ENCODE measurements at regions not wholly inside any gene's neighbourhood (a gene's known extent, or its start where the extent isn't known, plus 50 kb on each side); places are given as distances from the start of the nearest gene placed in this dataset.

- H3K27me3 Mint-ChIP-seq, result peaks cover 0 to 5% of the 10 kb centered on the region in 2 donors
- H3K4me3 Mint-ChIP-seq, result no peak overlapping the region
- H3K9me3 Mint-ChIP-seq, result no peaks in the 10 kb centered on the region
- DNase-seq (ENCODE audit: low spot score), result no peak
- H3K36me3 Mint-ChIP-seq, result no peaks in the 10 kb centered on the region
- H3K27ac Mint-ChIP-seq, result no peak overlapping the region
- H3K4me1 Mint-ChIP-seq (ENCODE audit: low read depth in 2 of 2), result no peaks in the 10 kb centered on the region
- no peak for ATAC-seq
These were observed 89.1 kb upstream of the ARHGAP20 start for GRCh38 chr11:110801328-110801727.

GRCh38 chr11:110798201-110798900 lies 86.1 kb upstream of the ARHGAP20 start:
- no peak overlapping the region for H3K27ac Mint-ChIP-seq
- ATAC-seq (no peak), DNase-seq (ENCODE audit: low spot score) (no peak)
- H3K36me3 Mint-ChIP-seq, result no peaks in the 10 kb centered on the region
- H3K27me3 Mint-ChIP-seq, result no peaks in the 10 kb centered on the region
- H3K9me3 Mint-ChIP-seq, result no peaks in the 10 kb centered on the region
- no peak overlapping the region for H3K4me3 Mint-ChIP-seq
- H3K4me1 Mint-ChIP-seq (ENCODE audit: low read depth in 2 of 2), result no peaks in the 10 kb centered on the region

- ATAC-seq (no peak), DNase-seq (ENCODE audit: low spot score) (no peak)
These were observed 85.2 kb upstream of the ARHGAP20 start for GRCh38 chr11:110797453-110797852.

GRCh38 chr11:110795112-110795624 lies 82.9 kb upstream of the ARHGAP20 start:
- no peak overlapping the region for H3K27ac Mint-ChIP-seq
- H3K36me3 Mint-ChIP-seq, result no peaks in the 10 kb centered on the region
- H3K27me3 Mint-ChIP-seq, result no peaks in the 10 kb centered on the region
- DNase-seq (ENCODE audit: low spot score) (no peak), ATAC-seq (no peak)
- no peak overlapping the region for H3K4me3 Mint-ChIP-seq
- no peaks in the 10 kb centered on the region for H3K9me3 Mint-ChIP-seq
- no peaks in the 10 kb centered on the region for H3K4me1 Mint-ChIP-seq (ENCODE audit: low read depth in 2 of 2)

More at GRCh38 chr11:110797453-110797852, 85.2 kb upstream of the ARHGAP20 start:
- H3K27ac Mint-ChIP-seq, result no peak overlapping the region
- no peaks in the 10 kb centered on the region for H3K4me1 Mint-ChIP-seq (ENCODE audit: low read depth in 2 of 2)
- H3K27me3 Mint-ChIP-seq, result no peaks in the 10 kb centered on the region
- no peaks in the 10 kb centered on the region for H3K9me3 Mint-ChIP-seq
- H3K36me3 Mint-ChIP-seq, result no peaks in the 10 kb centered on the region
- no peak overlapping the region for H3K4me3 Mint-ChIP-seq

GRCh38 chr11:110793556-110793955 lies 81.3 kb upstream of the ARHGAP20 start:
- no peak for ATAC-seq
- Mint-ChIP-seq H3K36me3 (no peaks in the 10 kb centered on the region), H3K4me1 (ENCODE audit: low read depth in 2 of 2) (no peaks in the 10 kb centered on the region), H3K27me3 (peaks cover 0 to 3% of the 10 kb centered on the region in 2 donors), H3K27ac (no peak overlapping the region), H3K4me3 (no peak overlapping the region), H3K9me3 (peaks cover 3% of the 10 kb centered on the region)
- no peak for DNase-seq (ENCODE audit: low spot score)

GRCh38 chr11:110791621-110792020 lies 79.4 kb upstream of the ARHGAP20 start:
- H3K36me3 Mint-ChIP-seq, result no peaks in the 10 kb centered on the region
- H3K4me1 Mint-ChIP-seq (ENCODE audit: low read depth in 2 of 2), result no peaks in the 10 kb centered on the region
- H3K4me3 Mint-ChIP-seq, result no peak overlapping the region
- ATAC-seq (no peak), DNase-seq (ENCODE audit: low spot score) (no peak)
- H3K27me3 Mint-ChIP-seq, result peaks cover 0 to 10% of the 10 kb centered on the region in 2 donors
- no peak overlapping the region for H3K27ac Mint-ChIP-seq
- H3K9me3 Mint-ChIP-seq, result peaks cover 4% of the 10 kb centered on the region

GRCh38 chr11:110787680-110788079 lies 75.4 kb upstream of the ARHGAP20 start:
- Mint-ChIP-seq H3K4me3 (no peak overlapping the region), H3K36me3 (no peaks in the 10 kb centered on the region), H3K4me1 (ENCODE audit: low read depth in 2 of 2) (no peaks in the 10 kb centered on the region), H3K27me3 (peaks cover 0 to 10% of the 10 kb centered on the region in 2 donors), H3K27ac (no peak overlapping the region), H3K9me3 (peaks cover 4% of the 10 kb centered on the region)
- ATAC-seq (no peak), DNase-seq (ENCODE audit: low spot score) (no peak)

GRCh38 chr11:110786226-110786902 lies 74.1 kb upstream of the ARHGAP20 start:
- Mint-ChIP-seq H3K27me3 (peaks cover 0 to 10% of the 10 kb centered on the region in 2 donors), H3K36me3 (no peaks in the 10 kb centered on the region), H3K9me3 (peaks cover 4% of the 10 kb centered on the region), H3K4me1 (ENCODE audit: low read depth in 2 of 2) (no peaks in the 10 kb centered on the region), H3K4me3 (no peak overlapping the region), H3K27ac (no peak overlapping the region)
- DNase-seq (ENCODE audit: low spot score), result no peak
- ATAC-seq, result no peak

- Mint-ChIP-seq H3K27me3 (peaks cover 0 to 10% of the 10 kb centered on the region in 2 donors), H3K4me3 (no peak overlapping the region), H3K36me3 (no peaks in the 10 kb centered on the region), H3K4me1 (ENCODE audit: low read depth in 2 of 2) (no peaks in the 10 kb centered on the region), H3K9me3 (peaks cover 7% of the 10 kb centered on the region), H3K27ac (no peak overlapping the region)
- ATAC-seq (no peak), DNase-seq (ENCODE audit: low spot score) (no peak)
These were observed 73.2 kb upstream of the ARHGAP20 start for GRCh38 chr11:110785398-110785797.

GRCh38 chr11:110782616-110783015 lies 70.4 kb upstream of the ARHGAP20 start:
- peaks cover 7% of the 10 kb centered on the region for H3K9me3 Mint-ChIP-seq
- H3K27me3 Mint-ChIP-seq, result no peaks in the 10 kb centered on the region
- no peak overlapping the region for H3K4me3 Mint-ChIP-seq
- ATAC-seq, result no peak
- no peak overlapping the region for H3K27ac Mint-ChIP-seq
- H3K4me1 Mint-ChIP-seq (ENCODE audit: low read depth in 2 of 2), result no peaks in the 10 kb centered on the region
- H3K36me3 Mint-ChIP-seq, result no peaks in the 10 kb centered on the region
- no peak for DNase-seq (ENCODE audit: low spot score)

GRCh38 chr11:110779108-110779507 lies 66.9 kb upstream of the ARHGAP20 start:
- Mint-ChIP-seq H3K27me3 (no peaks in the 10 kb centered on the region), H3K4me1 (ENCODE audit: low read depth in 2 of 2) (no peaks in the 10 kb centered on the region)

GRCh38 chr11:110778343-110778742 lies 66.1 kb upstream of the ARHGAP20 start:
- Mint-ChIP-seq H3K4me3 (no peak overlapping the region), H3K27me3 (no peaks in the 10 kb centered on the region), H3K36me3 (no peaks in the 10 kb centered on the region), H3K9me3 (peaks cover 7% of the 10 kb centered on the region), H3K4me1 (ENCODE audit: low read depth in 2 of 2) (no peaks in the 10 kb centered on the region), H3K27ac (no peak overlapping the region)
- no peak for ATAC-seq
- DNase-seq (ENCODE audit: low spot score), result no peak

More at GRCh38 chr11:110779108-110779507, 66.9 kb upstream of the ARHGAP20 start:
- H3K9me3 Mint-ChIP-seq, result peaks cover 7% of the 10 kb centered on the region
- no peaks in the 10 kb centered on the region for H3K36me3 Mint-ChIP-seq
- ATAC-seq (no peak), DNase-seq (ENCODE audit: low spot score) (no peak)
- no peak overlapping the region for H3K4me3 Mint-ChIP-seq
- no peak overlapping the region for H3K27ac Mint-ChIP-seq

GRCh38 chr11:110777775-110778174 lies 65.5 kb upstream of the ARHGAP20 start:
- H3K36me3 Mint-ChIP-seq, result no peaks in the 10 kb centered on the region
- no peak overlapping the region for H3K27ac Mint-ChIP-seq
- no peak for DNase-seq (ENCODE audit: low spot score)
- H3K4me3 Mint-ChIP-seq, result no peak overlapping the region
- ATAC-seq, result no peak
- H3K4me1 Mint-ChIP-seq (ENCODE audit: low read depth in 2 of 2), result no peaks in the 10 kb centered on the region
- peaks cover 7% of the 10 kb centered on the region for H3K9me3 Mint-ChIP-seq
- no peaks in the 10 kb centered on the region for H3K27me3 Mint-ChIP-seq

- Mint-ChIP-seq H3K9me3 (peaks cover 7% of the 10 kb centered on the region), H3K27me3 (no peaks in the 10 kb centered on the region), H3K36me3 (no peaks in the 10 kb centered on the region), H3K4me1 (ENCODE audit: low read depth in 2 of 2) (no peaks in the 10 kb centered on the region), H3K27ac (no peak overlapping the region), H3K4me3 (no peak overlapping the region)
- ATAC-seq (no peak), DNase-seq (ENCODE audit: low spot score) (no peak)
These were observed 63.8 kb upstream of the ARHGAP20 start for GRCh38 chr11:110776081-110776480.

Data from natural killer cell treated with Interleukin-12 subunit alpha and Interleukin-12 subunit beta and Interleukin-15 and Interleukin-18, amount 100 ng/mL, for 72 hours (primary cell).